ENCODE measurements at regions not wholly inside any gene's neighbourhood (a gene's known extent, or its start where the extent isn't known, plus 50 kb on each side); places are given as distances from the start of the nearest gene placed in this dataset.
A peak's percentile ranks its signal among the peaks of the same experiment; 100 is the strongest.

DNA sequence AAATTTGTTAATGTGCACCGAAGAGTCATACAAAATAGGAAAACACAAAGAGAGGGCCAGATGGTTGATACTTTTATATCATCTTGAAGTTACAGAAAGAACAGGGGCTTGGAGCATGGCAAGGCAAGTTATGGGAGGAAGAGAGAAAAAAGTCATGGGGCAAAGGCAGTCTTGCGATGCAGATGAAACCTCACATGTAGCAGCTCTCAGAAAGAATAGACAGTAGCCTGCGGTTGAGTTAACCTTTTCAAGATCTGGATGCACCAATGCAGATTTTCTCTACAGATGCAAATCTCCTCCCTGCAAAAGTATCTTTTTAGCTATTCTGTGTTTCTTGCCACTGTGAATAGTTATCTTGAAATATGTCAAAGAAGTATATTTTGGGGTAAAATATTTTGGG lies 243.9 kb downstream of the TMEM167A start (continued):
- TF ChIP-seq, protein P1, sequence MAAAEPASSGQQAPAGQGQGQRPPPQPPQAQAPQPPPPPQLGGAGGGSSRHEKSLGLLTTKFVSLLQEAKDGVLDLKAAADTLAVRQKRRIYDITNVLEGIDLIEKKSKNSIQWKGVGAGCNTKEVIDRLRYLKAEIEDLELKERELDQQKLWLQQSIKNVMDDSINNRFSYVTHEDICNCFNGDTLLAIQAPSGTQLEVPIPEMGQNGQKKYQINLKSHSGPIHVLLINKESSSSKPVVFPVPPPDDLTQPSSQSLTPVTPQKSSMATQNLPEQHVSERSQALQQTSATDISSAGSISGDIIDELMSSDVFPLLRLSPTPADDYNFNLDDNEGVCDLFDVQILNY (CRISPR knock-in tag; IDR thresholded peaks at IDR 0.05) = no peak
- TF ChIP-seq NFYB (CRISPR knock-in tag; conservative IDR thresholded peaks at IDR 0.05; ENCODE audit: low read depth) (no peak), ZNF396 (CRISPR knock-in tag; IDR thresholded peaks at IDR 0.05; ENCODE audit: borderline replicate concordance) (no peak)

DNA sequence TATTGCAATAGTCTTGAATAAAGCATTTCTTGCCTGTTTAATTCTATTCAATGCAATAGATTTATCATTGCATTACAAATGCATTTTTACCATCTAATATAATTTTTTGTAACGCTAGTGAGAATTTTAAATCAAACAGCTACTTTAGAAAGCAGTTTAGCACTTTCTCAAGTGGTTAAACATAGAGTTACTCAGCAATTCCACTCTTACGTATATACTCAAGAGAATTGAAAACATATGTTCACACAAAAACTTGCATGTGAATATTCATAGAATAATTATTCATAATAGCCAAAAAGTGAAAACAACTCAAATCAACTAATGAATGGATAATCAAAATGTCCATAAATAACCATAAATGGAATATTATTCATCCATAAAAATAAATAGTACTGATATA lies 244.7 kb downstream of the TMEM167A start:
- Mint-ChIP-seq H3K27ac (0 out of 2 replicates have a peak overlapping the region, but pooled peaks have one; percentile 9), H3K4me3 (no peak overlapping the region), H3K36me3 (peaks cover 34% of the 10 kb centered on the region), H3K27me3 (ENCODE audit: low read depth) (peaks cover 8% of the 10 kb centered on the region), H3K9me3 (peaks cover 34% of the 10 kb centered on the region), H3K4me1 (peaks cover 26% of the 10 kb centered on the region)
- ChIA-PET CTCF (no interaction called here), POLR2A (no interaction called here)
- DNase-seq (ENCODE audit: low spot score) (no peak), ATAC-seq (no peak)
- TF ChIP-seq CBFB (CRISPR knock-in tag; IDR thresholded peaks at IDR 0.05; ENCODE audit: low read depth) (no peak), PRRX2 (CRISPR knock-in tag; IDR thresholded peaks at IDR 0.05) (no peak), NFYB (CRISPR knock-in tag; conservative IDR thresholded peaks at IDR 0.05; ENCODE audit: low read depth) (no peak), ETV6 (CRISPR knock-in tag; IDR thresholded peaks at IDR 0.05) (no peak), TP53 (CRISPR knock-in tag; IDR thresholded peaks at IDR 0.05) (no peak), NR2C2 (CRISPR knock-in tag; IDR thresholded peaks at IDR 0.05) (no peak), JAZF1 (CRISPR knock-in tag; IDR thresholded peaks at IDR 0.05) (no peak)
- TF ChIP-seq, protein P2, sequence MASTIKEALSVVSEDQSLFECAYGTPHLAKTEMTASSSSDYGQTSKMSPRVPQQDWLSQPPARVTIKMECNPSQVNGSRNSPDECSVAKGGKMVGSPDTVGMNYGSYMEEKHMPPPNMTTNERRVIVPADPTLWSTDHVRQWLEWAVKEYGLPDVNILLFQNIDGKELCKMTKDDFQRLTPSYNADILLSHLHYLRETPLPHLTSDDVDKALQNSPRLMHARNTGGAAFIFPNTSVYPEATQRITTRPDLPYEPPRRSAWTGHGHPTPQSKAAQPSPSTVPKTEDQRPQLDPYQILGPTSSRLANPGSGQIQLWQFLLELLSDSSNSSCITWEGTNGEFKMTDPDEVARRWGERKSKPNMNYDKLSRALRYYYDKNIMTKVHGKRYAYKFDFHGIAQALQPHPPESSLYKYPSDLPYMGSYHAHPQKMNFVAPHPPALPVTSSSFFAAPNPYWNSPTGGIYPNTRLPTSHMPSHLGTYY (CRISPR knock-in tag; IDR thresholded peaks at IDR 0.05) = no peak
- TF ChIP-seq, protein P3, sequence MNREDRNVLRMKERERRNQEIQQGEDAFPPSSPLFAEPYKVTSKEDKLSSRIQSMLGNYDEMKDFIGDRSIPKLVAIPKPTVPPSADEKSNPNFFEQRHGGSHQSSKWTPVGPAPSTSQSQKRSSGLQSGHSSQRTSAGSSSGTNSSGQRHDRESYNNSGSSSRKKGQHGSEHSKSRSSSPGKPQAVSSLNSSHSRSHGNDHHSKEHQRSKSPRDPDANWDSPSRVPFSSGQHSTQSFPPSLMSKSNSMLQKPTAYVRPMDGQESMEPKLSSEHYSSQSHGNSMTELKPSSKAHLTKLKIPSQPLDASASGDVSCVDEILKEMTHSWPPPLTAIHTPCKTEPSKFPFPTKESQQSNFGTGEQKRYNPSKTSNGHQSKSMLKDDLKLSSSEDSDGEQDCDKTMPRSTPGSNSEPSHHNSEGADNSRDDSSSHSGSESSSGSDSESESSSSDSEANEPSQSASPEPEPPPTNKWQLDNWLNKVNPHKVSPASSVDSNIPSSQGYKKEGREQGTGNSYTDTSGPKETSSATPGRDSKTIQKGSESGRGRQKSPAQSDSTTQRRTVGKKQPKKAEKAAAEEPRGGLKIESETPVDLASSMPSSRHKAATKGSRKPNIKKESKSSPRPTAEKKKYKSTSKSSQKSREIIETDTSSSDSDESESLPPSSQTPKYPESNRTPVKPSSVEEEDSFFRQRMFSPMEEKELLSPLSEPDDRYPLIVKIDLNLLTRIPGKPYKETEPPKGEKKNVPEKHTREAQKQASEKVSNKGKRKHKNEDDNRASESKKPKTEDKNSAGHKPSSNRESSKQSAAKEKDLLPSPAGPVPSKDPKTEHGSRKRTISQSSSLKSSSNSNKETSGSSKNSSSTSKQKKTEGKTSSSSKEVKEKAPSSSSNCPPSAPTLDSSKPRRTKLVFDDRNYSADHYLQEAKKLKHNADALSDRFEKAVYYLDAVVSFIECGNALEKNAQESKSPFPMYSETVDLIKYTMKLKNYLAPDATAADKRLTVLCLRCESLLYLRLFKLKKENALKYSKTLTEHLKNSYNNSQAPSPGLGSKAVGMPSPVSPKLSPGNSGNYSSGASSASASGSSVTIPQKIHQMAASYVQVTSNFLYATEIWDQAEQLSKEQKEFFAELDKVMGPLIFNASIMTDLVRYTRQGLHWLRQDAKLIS (CRISPR knock-in tag; IDR thresholded peaks at IDR 0.05; ENCODE audit: borderline replicate concordance) = no peak

DNA sequence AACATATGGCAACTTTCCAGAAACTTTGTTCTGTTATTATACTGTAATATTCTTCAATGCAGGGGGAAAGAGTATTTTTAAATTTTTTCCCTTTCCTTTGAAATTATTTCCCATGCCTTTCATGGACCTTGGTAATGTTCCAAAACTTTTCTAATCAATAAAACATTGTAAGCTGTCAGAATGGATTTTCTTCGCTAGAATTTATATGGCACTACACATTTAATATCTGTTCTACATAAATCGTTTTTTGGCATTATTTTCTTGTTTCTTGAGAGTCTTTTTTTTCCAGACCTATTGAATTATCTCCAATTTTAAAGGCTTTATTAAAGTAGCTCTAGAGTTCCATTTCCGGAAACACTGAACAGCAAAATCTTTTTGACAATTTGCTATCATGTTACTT lies 249.0 kb downstream of the TMEM167A start:
- Mint-ChIP-seq H3K9me3 (no peaks in the 10 kb centered on the region), H3K4me1 (peaks cover 11% of the 10 kb centered on the region), H3K36me3 (no peaks in the 10 kb centered on the region), H3K4me3 (no peak overlapping the region), H3K27me3 (ENCODE audit: low read depth) (no peaks in the 10 kb centered on the region), H3K27ac (no peak overlapping the region)
- POLR2A ChIA-PET = no interaction called here
- DNase-seq (ENCODE audit: low spot score) (no peak), ATAC-seq (no peak)
- CTCF ChIA-PET = no interaction called here
- TF ChIP-seq ZNF671 (CRISPR knock-in tag; IDR thresholded peaks at IDR 0.05) (no peak), TEAD1 (CRISPR knock-in tag; IDR thresholded peaks at IDR 0.05) (no peak), FOXJ3 (CRISPR knock-in tag; IDR thresholded peaks at IDR 0.05; ENCODE audit: borderline replicate concordance) (no peak), PRRX2 (CRISPR knock-in tag; IDR thresholded peaks at IDR 0.05) (no peak), MYBL2 (CRISPR knock-in tag; IDR thresholded peaks at IDR 0.05) (no peak), SOX15 (CRISPR knock-in tag; IDR thresholded peaks at IDR 0.05) (no peak)
- TF ChIP-seq, protein P4, sequence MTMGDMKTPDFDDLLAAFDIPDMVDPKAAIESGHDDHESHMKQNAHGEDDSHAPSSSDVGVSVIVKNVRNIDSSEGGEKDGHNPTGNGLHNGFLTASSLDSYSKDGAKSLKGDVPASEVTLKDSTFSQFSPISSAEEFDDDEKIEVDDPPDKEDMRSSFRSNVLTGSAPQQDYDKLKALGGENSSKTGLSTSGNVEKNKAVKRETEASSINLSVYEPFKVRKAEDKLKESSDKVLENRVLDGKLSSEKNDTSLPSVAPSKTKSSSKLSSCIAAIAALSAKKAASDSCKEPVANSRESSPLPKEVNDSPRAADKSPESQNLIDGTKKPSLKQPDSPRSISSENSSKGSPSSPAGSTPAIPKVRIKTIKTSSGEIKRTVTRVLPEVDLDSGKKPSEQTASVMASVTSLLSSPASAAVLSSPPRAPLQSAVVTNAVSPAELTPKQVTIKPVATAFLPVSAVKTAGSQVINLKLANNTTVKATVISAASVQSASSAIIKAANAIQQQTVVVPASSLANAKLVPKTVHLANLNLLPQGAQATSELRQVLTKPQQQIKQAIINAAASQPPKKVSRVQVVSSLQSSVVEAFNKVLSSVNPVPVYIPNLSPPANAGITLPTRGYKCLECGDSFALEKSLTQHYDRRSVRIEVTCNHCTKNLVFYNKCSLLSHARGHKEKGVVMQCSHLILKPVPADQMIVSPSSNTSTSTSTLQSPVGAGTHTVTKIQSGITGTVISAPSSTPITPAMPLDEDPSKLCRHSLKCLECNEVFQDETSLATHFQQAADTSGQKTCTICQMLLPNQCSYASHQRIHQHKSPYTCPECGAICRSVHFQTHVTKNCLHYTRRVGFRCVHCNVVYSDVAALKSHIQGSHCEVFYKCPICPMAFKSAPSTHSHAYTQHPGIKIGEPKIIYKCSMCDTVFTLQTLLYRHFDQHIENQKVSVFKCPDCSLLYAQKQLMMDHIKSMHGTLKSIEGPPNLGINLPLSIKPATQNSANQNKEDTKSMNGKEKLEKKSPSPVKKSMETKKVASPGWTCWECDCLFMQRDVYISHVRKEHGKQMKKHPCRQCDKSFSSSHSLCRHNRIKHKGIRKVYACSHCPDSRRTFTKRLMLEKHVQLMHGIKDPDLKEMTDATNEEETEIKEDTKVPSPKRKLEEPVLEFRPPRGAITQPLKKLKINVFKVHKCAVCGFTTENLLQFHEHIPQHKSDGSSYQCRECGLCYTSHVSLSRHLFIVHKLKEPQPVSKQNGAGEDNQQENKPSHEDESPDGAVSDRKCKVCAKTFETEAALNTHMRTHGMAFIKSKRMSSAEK (CRISPR knock-in tag; IDR thresholded peaks at IDR 0.05; ENCODE audit: borderline replicate concordance) = no peak
- TF ChIP-seq, protein P1 (CRISPR knock-in tag; IDR thresholded peaks at IDR 0.05) = no peak
- TF ChIP-seq, protein P2 (CRISPR knock-in tag; IDR thresholded peaks at IDR 0.05) = no peak
- TF ChIP-seq, protein P5, sequence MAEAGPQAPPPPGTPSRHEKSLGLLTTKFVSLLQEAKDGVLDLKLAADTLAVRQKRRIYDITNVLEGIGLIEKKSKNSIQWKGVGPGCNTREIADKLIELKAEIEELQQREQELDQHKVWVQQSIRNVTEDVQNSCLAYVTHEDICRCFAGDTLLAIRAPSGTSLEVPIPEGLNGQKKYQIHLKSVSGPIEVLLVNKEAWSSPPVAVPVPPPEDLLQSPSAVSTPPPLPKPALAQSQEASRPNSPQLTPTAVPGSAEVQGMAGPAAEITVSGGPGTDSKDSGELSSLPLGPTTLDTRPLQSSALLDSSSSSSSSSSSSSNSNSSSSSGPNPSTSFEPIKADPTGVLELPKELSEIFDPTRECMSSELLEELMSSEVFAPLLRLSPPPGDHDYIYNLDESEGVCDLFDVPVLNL (CRISPR knock-in tag; IDR thresholded peaks at IDR 0.05; ENCODE audit: borderline replicate concordance, low read depth) = no peak
